SHP77 (cell line): ENCODE measurements at regions not wholly inside any gene's neighbourhood (a gene's known extent, or its start where the extent isn't known, plus 50 kb on each side); places are given as distances from the start of the nearest gene placed in this dataset.

Experiments used
- DNase-seq, 2 experiments: peaks; one replicate each; lab custom pipeline; 2025; lab: John Stamatoyannopoulos, UW

GRCh38 chr5:152337484-152337883 lies 67.6 kb downstream of the NMUR2 start:
- DNase-seq, result no peak

- no peak for DNase-seq
These were observed 69.6 kb downstream of the NMUR2 start for GRCh38 chr5:152335461-152335860.

- DNase-seq, result peak; percentile 90
These were observed 72.2 kb downstream of the NMUR2 start for GRCh38 chr5:152332716-152333460.

- no peak for DNase-seq
These were observed 73.4 kb downstream of the NMUR2 start for GRCh38 chr5:152331718-152332117.

GRCh38 chr5:152331006-152331405 lies 74.1 kb downstream of the NMUR2 start:
- DNase-seq, result no peak

- peak; percentile 53 to 67 for DNase-seq
These were observed 75.3 kb downstream of the NMUR2 start for GRCh38 chr5:152329761-152330283.

- peak; percentile 35 to 62 for DNase-seq
These were observed 75.9 kb downstream of the NMUR2 start for GRCh38 chr5:152329207-152329606.

GRCh38 chr5:152315942-152316341 lies 89.1 kb downstream of the NMUR2 start:
- no peak for DNase-seq

GRCh38 chr5:152314196-152314829 lies 90.8 kb downstream of the NMUR2 start:
- no peak for DNase-seq

GRCh38 chr5:152309926-152310450 lies 95.1 kb downstream of the NMUR2 start:
- no peak for DNase-seq

GRCh38 chr5:152306386-152306785 lies 98.7 kb downstream of the NMUR2 start:
- no peak for DNase-seq

- no peak for DNase-seq
These were observed 99.6 kb downstream of the NMUR2 start for GRCh38 chr5:152305525-152305924.

GRCh38 chr5:152303841-152304240 lies 101.2 kb downstream of the NMUR2 start:
- no peak for DNase-seq

- no peak for DNase-seq
These were observed 107.2 kb downstream of the NMUR2 start for GRCh38 chr5:152297866-152298265.

GRCh38 chr5:152293189-152293588 lies 111.9 kb downstream of the NMUR2 start:
- DNase-seq, result no peak

- no peak for DNase-seq
These were observed 114.9 kb downstream of the NMUR2 start for GRCh38 chr5:152290181-152290580.

- peak in 1 of 2 experiments; percentile 29 for DNase-seq
These were observed 116.0 kb downstream of the NMUR2 start for GRCh38 chr5:152288917-152289595.

GRCh38 chr5:152288499-152288898 lies 116.6 kb downstream of the NMUR2 start:
- no peak for DNase-seq

- no peak for DNase-seq
These were observed 119.3 kb downstream of the NMUR2 start for GRCh38 chr5:152285764-152286163.

- DNase-seq, result no peak
These were observed 122.7 kb downstream of the NMUR2 start for GRCh38 chr5:152282331-152282730.

GRCh38 chr5:152277936-152278335 lies 127.1 kb downstream of the NMUR2 start:
- DNase-seq, result no peak

GRCh38 chr5:152274224-152274623 lies 130.9 kb downstream of the NMUR2 start:
- DNase-seq, result no peak

- DNase-seq, result peak; percentile 41 to 63
These were observed 133.7 kb downstream of the NMUR2 start for GRCh38 chr5:152271420-152271819.
